ENCODE measurements at regions not wholly inside any gene's neighbourhood (a gene's known extent, or its start where the extent isn't known, plus 50 kb on each side); places are given as distances from the start of the nearest gene placed in this dataset.
A peak's percentile ranks its signal among the peaks of the same experiment; 100 is the strongest.
"Not testable (repeated sequence)": the region's sequence is repeated elsewhere in the genome, so short reads cannot be mapped to it uniquely, and the experiment has no call there.

- DNase-seq: not testable (repeated sequence)
Measured at GRCh38 chr7:6939896-6940295, 113.8 kb upstream of the CCZ1B start.

- not testable (repeated sequence) for DNase-seq
Measured at GRCh38 chr7:6946873-6947272, 120.8 kb upstream of the CCZ1B start.

- DNase-seq: not testable (repeated sequence)
Measured at GRCh38 chr7:6950231-6950630, 124.2 kb upstream of the CCZ1B start.

- DNase-seq: not testable (repeated sequence)
Measured at GRCh38 chr7:6951553-6951952, 125.5 kb upstream of the CCZ1B start.

- DNase-seq: not testable (repeated sequence)
Measured at GRCh38 chr7:6953138-6953797, 127.2 kb upstream of the CCZ1B start.

- DNase-seq: not testable (repeated sequence)
Measured at GRCh38 chr7:6953798-6954181, 127.7 kb upstream of the CCZ1B start.

- not testable (repeated sequence) for DNase-seq
Measured at GRCh38 chr7:6955385-6955784, 129.3 kb upstream of the CCZ1B start.

- DNase-seq: not testable (repeated sequence)
Measured at GRCh38 chr7:6955990-6956566, 130.0 kb upstream of the CCZ1B start.

GRCh38 chr7:6958371-6958770, 132.3 kb upstream of the CCZ1B start:
- not testable (repeated sequence) for DNase-seq

- DNase-seq: not testable (repeated sequence)
Measured at GRCh38 chr7:6959942-6960341, 133.9 kb upstream of the CCZ1B start.

GRCh38 chr7:6962871-6963270, 136.8 kb upstream of the CCZ1B start:
- DNase-seq: not testable (repeated sequence)

- peak; percentile 42 for DNase-seq
Measured at GRCh38 chr7:6965051-6965450, 139.0 kb upstream of the CCZ1B start.

GRCh38 chr7:6970180-6970579, 144.1 kb upstream of the CCZ1B start:
- DNase-seq: not testable (repeated sequence)

GRCh38 chr7:6974876-6975275, 148.8 kb upstream of the CCZ1B start:
- DNase-seq: not testable (repeated sequence)

GRCh38 chr7:6975346-6975745, 149.3 kb upstream of the CCZ1B start:
- DNase-seq: not testable (repeated sequence)

GRCh38 chr7:6977368-6977767, 151.3 kb upstream of the CCZ1B start:
- DNase-seq: not testable (repeated sequence)

GRCh38 chr7:6978326-6978725, 152.3 kb upstream of the CCZ1B start:
- not testable (repeated sequence) for DNase-seq

GRCh38 chr7:6979456-6979855, 153.4 kb upstream of the CCZ1B start:
- DNase-seq: not testable (repeated sequence)

GRCh38 chr7:6982375-6982774, 156.3 kb upstream of the CCZ1B start:
- not testable (repeated sequence) for DNase-seq

- DNase-seq: not testable (repeated sequence)
Measured at GRCh38 chr7:6986892-6987291, 160.8 kb upstream of the CCZ1B start.

- not testable (repeated sequence) for DNase-seq
Measured at GRCh38 chr7:6988608-6989007, 162.5 kb upstream of the CCZ1B start.

GRCh38 chr7:6989968-6990367, 163.9 kb upstream of the CCZ1B start:
- DNase-seq: not testable (repeated sequence)

- DNase-seq: not testable (repeated sequence)
Measured at GRCh38 chr7:6990426-6991152, 164.5 kb upstream of the CCZ1B start.

- peak; percentile 39 for DNase-seq
Measured at GRCh38 chr7:6991169-6991611, 165.1 kb upstream of the CCZ1B start.

Data from activated CD4-positive, alpha-beta T cell treated with anti-CD3 and anti-CD28 coated beads for 1 hour (primary cell).